ENCODE measurements at regions not wholly inside any gene's neighbourhood (a gene's known extent, or its start where the extent isn't known, plus 50 kb on each side); places are given as distances from the start of the nearest gene placed in this dataset.

- TF ChIP-seq, protein P1, sequence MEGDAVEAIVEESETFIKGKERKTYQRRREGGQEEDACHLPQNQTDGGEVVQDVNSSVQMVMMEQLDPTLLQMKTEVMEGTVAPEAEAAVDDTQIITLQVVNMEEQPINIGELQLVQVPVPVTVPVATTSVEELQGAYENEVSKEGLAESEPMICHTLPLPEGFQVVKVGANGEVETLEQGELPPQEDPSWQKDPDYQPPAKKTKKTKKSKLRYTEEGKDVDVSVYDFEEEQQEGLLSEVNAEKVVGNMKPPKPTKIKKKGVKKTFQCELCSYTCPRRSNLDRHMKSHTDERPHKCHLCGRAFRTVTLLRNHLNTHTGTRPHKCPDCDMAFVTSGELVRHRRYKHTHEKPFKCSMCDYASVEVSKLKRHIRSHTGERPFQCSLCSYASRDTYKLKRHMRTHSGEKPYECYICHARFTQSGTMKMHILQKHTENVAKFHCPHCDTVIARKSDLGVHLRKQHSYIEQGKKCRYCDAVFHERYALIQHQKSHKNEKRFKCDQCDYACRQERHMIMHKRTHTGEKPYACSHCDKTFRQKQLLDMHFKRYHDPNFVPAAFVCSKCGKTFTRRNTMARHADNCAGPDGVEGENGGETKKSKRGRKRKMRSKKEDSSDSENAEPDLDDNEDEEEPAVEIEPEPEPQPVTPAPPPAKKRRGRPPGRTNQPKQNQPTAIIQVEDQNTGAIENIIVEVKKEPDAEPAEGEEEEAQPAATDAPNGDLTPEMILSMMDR (IDR thresholded peaks at IDR 0.05; ENCODE audit: low read depth, low read length) = no peak
- TF ChIP-seq MAX (IDR thresholded peaks at IDR 0.05; ENCODE audit: low read depth, low read length) (no peak), MYC (IDR thresholded peaks at IDR 0.05; ENCODE audit: low read depth, low read length) (no peak), POLR2A (IDR thresholded peaks at IDR 0.05; ENCODE audit: extremely low read depth, insufficient read length) (no peak)
- no peak overlapping the region for H3K4me3 ChIP-seq (ENCODE audit: low read depth, low read length)
- no peak for DNase-seq (ENCODE audit: low read depth)
Measured at GRCh38 chr7:46301677-46302076, 380.6 kb upstream of the IGFBP3 start.

GRCh38 chr7:46297515-46297914 is 376.4 kb upstream of the IGFBP3 start:
- no peak overlapping the region for H3K4me3 ChIP-seq (ENCODE audit: low read depth, low read length)
- no peak for TF ChIP-seq MAX (IDR thresholded peaks at IDR 0.05; ENCODE audit: low read depth, low read length)
- TF ChIP-seq, protein P1 (IDR thresholded peaks at IDR 0.05; ENCODE audit: low read depth, low read length) = no peak
- no peak for DNase-seq (ENCODE audit: low read depth)

DNA sequence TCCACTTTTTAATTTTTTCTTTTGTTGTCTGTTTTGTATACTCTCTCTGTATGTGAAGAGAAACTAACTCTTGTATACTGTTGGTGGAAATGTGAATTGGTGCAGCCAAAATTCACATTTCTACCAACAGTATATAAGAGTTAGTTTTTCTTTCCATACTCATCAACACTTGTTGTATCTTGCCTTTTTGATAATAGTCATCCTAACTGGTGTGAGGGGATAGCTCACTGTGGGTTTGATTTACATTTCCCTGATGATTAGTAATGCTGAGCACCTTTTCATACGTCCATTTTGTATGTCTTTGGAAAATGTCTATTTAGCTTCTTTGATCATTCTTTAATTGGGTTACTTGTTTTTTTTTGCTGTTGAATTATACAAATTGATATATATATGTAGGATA is 375.5 kb upstream of the IGFBP3 start:
- H3K4me3 ChIP-seq (ENCODE audit: low read depth, low read length) = no peak overlapping the region
- TF ChIP-seq, protein P1 (IDR thresholded peaks at IDR 0.05; ENCODE audit: low read depth, low read length) = no peak
- TF ChIP-seq MAX (IDR thresholded peaks at IDR 0.05; ENCODE audit: low read depth, low read length) (no peak), POLR2A (IDR thresholded peaks at IDR 0.05; ENCODE audit: extremely low read depth, insufficient read length) (no peak), MYC (IDR thresholded peaks at IDR 0.05; ENCODE audit: low read depth, low read length) (no peak)
- no peak for DNase-seq (ENCODE audit: low read depth)

- TF ChIP-seq POLR2A (IDR thresholded peaks at IDR 0.05; ENCODE audit: extremely low read depth, insufficient read length) = no peak
- TF ChIP-seq MAX (IDR thresholded peaks at IDR 0.05; ENCODE audit: low read depth, low read length) = no peak
- no peak for TF ChIP-seq MYC (IDR thresholded peaks at IDR 0.05; ENCODE audit: low read depth, low read length)
- TF ChIP-seq, protein P1 (IDR thresholded peaks at IDR 0.05; ENCODE audit: low read depth, low read length) = no peak
- no peak for DNase-seq (ENCODE audit: low read depth)
- H3K4me3 ChIP-seq (ENCODE audit: low read depth, low read length) = no peak overlapping the region
Measured at GRCh38 chr7:46294381-46294780, 373.3 kb upstream of the IGFBP3 start.

DNA sequence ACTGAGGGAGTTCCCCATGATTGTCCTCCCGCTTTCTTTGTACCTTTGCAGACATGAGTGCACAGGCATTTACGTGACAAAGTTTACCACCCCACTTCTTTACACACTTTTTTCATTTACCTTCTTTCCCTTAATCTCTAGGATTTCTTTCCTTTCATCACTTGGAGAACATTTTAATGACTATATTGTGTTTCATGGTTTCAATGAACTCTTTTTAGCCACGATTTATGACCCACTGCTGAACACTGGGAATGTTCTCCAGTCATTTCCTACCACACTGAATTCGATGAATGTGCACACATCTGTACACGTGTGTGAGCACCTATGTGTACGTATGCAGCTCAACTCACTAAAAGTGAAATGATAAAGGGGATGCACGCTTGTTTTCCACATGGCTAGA is 371.7 kb upstream of the IGFBP3 start:
- no peak for DNase-seq (ENCODE audit: low read depth)
- no peak for TF ChIP-seq MAX (IDR thresholded peaks at IDR 0.05; ENCODE audit: low read depth, low read length)
- no peak for TF ChIP-seq POLR2A (IDR thresholded peaks at IDR 0.05; ENCODE audit: extremely low read depth, insufficient read length)
- TF ChIP-seq, protein P1 (IDR thresholded peaks at IDR 0.05; ENCODE audit: low read depth, low read length) = no peak
- no peak for TF ChIP-seq MYC (IDR thresholded peaks at IDR 0.05; ENCODE audit: low read depth, low read length)
- no peak overlapping the region for H3K4me3 ChIP-seq (ENCODE audit: low read depth, low read length)

GRCh38 chr7:46291601-46292150 is 370.6 kb upstream of the IGFBP3 start:
- no peak overlapping the region for H3K4me3 ChIP-seq (ENCODE audit: low read depth, low read length)
- DNase-seq (ENCODE audit: low read depth) = no peak
- TF ChIP-seq POLR2A (IDR thresholded peaks at IDR 0.05; ENCODE audit: extremely low read depth, insufficient read length) = no peak
- no peak for TF ChIP-seq MYC (IDR thresholded peaks at IDR 0.05; ENCODE audit: low read depth, low read length)
- TF ChIP-seq MAX (IDR thresholded peaks at IDR 0.05; ENCODE audit: low read depth, low read length) = no peak
- TF ChIP-seq, protein P1 (IDR thresholded peaks at IDR 0.05; ENCODE audit: low read depth, low read length) = no peak
